ENCODE measurements at regions not wholly inside any gene's neighbourhood (a gene's known extent, or its start where the extent isn't known, plus 50 kb on each side); places are given as distances from the start of the nearest gene placed in this dataset.

- H3K4me3 ChIP-seq (ENCODE audit: low read depth, low read length): no peak overlapping the region
- no peak for DNase-seq (ENCODE audit: low read depth)
Measured at GRCh38 chr2:176626796-176627195, 357.6 kb downstream of the MTX2 start.

GRCh38 chr2:176628438-176628837 lies 359.2 kb downstream of the MTX2 start:
- DNase-seq (ENCODE audit: low read depth): no peak
- H3K4me3 ChIP-seq (ENCODE audit: low read depth, low read length): no peak overlapping the region

GRCh38 chr2:176633754-176634153 lies 364.5 kb downstream of the MTX2 start:
- H3K4me3 ChIP-seq (ENCODE audit: low read depth, low read length): no peak overlapping the region

GRCh38 chr2:176636401-176636800 lies 367.2 kb downstream of the MTX2 start:
- DNase-seq (ENCODE audit: low read depth): no peak

More at GRCh38 chr2:176633754-176634153, 364.5 kb downstream of the MTX2 start:
- no peak for DNase-seq (ENCODE audit: low read depth)

GRCh38 chr2:176637142-176637485 lies 367.9 kb downstream of the MTX2 start:
- peak overlapping the region; percentile 61 for H3K4me3 ChIP-seq (ENCODE audit: low read depth, low read length)
- DNase-seq (ENCODE audit: low read depth): no peak

More at GRCh38 chr2:176636401-176636800, 367.2 kb downstream of the MTX2 start:
- H3K4me3 ChIP-seq (ENCODE audit: low read depth, low read length): peak overlapping the region; percentile 24

- DNase-seq (ENCODE audit: low read depth): no peak
- H3K4me3 ChIP-seq (ENCODE audit: low read depth, low read length): peak overlapping the region; percentile 61
Measured at GRCh38 chr2:176637486-176638166, 368.4 kb downstream of the MTX2 start.

GRCh38 chr2:176638167-176639015 lies 369.1 kb downstream of the MTX2 start:
- DNase-seq (ENCODE audit: low read depth): no peak
- peak overlapping the region; percentile 61 for H3K4me3 ChIP-seq (ENCODE audit: low read depth, low read length)

GRCh38 chr2:176639016-176639343 lies 369.7 kb downstream of the MTX2 start:
- no peak overlapping the region for H3K4me3 ChIP-seq (ENCODE audit: low read depth, low read length)
- no peak for DNase-seq (ENCODE audit: low read depth)

- no peak for DNase-seq (ENCODE audit: low read depth)
- H3K4me3 ChIP-seq (ENCODE audit: low read depth, low read length): no peak overlapping the region
Measured at GRCh38 chr2:176639671-176640070, 370.4 kb downstream of the MTX2 start.

- no peak for DNase-seq (ENCODE audit: low read depth)
- H3K4me3 ChIP-seq (ENCODE audit: low read depth, low read length): no peak overlapping the region
Measured at GRCh38 chr2:176641436-176641835, 372.2 kb downstream of the MTX2 start.

- peak; percentile 51 for DNase-seq (ENCODE audit: low read depth)
- no peak overlapping the region for H3K4me3 ChIP-seq (ENCODE audit: low read depth, low read length)
Measured at GRCh38 chr2:176642074-176642473, 372.8 kb downstream of the MTX2 start.

GRCh38 chr2:176643646-176644045 lies 374.4 kb downstream of the MTX2 start:
- DNase-seq (ENCODE audit: low read depth): peak; percentile 25
- H3K4me3 ChIP-seq (ENCODE audit: low read depth, low read length): no peak overlapping the region

GRCh38 chr2:176645494-176645893 lies 376.3 kb downstream of the MTX2 start:
- no peak overlapping the region for H3K4me3 ChIP-seq (ENCODE audit: low read depth, low read length)
- no peak for DNase-seq (ENCODE audit: low read depth)

- no peak for DNase-seq (ENCODE audit: low read depth)
- no peak overlapping the region for H3K4me3 ChIP-seq (ENCODE audit: low read depth, low read length)
Measured at GRCh38 chr2:176646033-176646615, 376.9 kb downstream of the MTX2 start.

- no peak overlapping the region for H3K4me3 ChIP-seq (ENCODE audit: low read depth, low read length)
- DNase-seq (ENCODE audit: low read depth): no peak
Measured at GRCh38 chr2:176647325-176648165, 378.3 kb downstream of the MTX2 start.

- H3K4me3 ChIP-seq (ENCODE audit: low read depth, low read length): no peak overlapping the region
- DNase-seq (ENCODE audit: low read depth): no peak
Measured at GRCh38 chr2:176648700-176649297, 379.6 kb downstream of the MTX2 start.

GRCh38 chr2:176650104-176650837 lies 381.0 kb downstream of the MTX2 start:
- DNase-seq (ENCODE audit: low read depth): no peak
- no peak overlapping the region for H3K4me3 ChIP-seq (ENCODE audit: low read depth, low read length)

- H3K4me3 ChIP-seq (ENCODE audit: low read depth, low read length): no peak overlapping the region
- no peak for DNase-seq (ENCODE audit: low read depth)
Measured at GRCh38 chr2:176650838-176651555, 381.8 kb downstream of the MTX2 start.
